ENCODE measurements at regions not wholly inside any gene's neighbourhood (a gene's known extent, or its start where the extent isn't known, plus 50 kb on each side); places are given as distances from the start of the nearest gene placed in this dataset.

DNA sequence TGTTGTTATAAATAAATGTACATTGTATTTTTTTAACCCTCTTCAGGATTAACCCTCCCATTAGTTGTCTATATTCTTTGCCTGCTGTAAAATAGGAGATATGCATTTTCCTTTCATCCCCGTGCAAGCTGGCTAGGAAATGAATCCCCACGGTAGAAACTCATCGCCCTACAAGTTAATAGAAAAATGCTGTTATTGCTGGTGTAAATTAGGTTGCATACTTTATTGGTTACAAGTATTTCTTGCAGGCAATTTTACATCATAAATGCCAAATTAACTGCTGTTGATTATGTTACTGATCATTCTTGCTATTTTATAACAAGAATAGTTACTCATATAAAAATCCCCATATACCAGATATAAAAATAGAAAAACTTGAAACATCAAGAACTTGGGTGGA is 454.2 kb upstream of the KLF6 start:
- TF ChIP-seq, protein P1, sequence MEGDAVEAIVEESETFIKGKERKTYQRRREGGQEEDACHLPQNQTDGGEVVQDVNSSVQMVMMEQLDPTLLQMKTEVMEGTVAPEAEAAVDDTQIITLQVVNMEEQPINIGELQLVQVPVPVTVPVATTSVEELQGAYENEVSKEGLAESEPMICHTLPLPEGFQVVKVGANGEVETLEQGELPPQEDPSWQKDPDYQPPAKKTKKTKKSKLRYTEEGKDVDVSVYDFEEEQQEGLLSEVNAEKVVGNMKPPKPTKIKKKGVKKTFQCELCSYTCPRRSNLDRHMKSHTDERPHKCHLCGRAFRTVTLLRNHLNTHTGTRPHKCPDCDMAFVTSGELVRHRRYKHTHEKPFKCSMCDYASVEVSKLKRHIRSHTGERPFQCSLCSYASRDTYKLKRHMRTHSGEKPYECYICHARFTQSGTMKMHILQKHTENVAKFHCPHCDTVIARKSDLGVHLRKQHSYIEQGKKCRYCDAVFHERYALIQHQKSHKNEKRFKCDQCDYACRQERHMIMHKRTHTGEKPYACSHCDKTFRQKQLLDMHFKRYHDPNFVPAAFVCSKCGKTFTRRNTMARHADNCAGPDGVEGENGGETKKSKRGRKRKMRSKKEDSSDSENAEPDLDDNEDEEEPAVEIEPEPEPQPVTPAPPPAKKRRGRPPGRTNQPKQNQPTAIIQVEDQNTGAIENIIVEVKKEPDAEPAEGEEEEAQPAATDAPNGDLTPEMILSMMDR (IDR thresholded peaks at IDR 0.05; ENCODE audit: insufficient read depth, low read depth, low read length), result no peak
- TF ChIP-seq EZH2 (IDR thresholded peaks at IDR 0.05; ENCODE audit: insufficient read depth, low read length), result no peak
